ENCODE measurements at regions not wholly inside any gene's neighbourhood (a gene's known extent, or its start where the extent isn't known, plus 50 kb on each side); places are given as distances from the start of the nearest gene placed in this dataset.

GRCh38 chr20:1779567-1779966, 115.6 kb upstream of the SIRPA start:
- peaks cover 4% of the 10 kb centered on the region for H3K4me1 ChIP-seq (ENCODE audit: insufficient read depth, low read length, poor library complexity, severe bottlenecking)
- no peak overlapping the region for H3K4me3 ChIP-seq (ENCODE audit: low read depth, low read length, poor library complexity, severe bottlenecking)
- no peak for TF ChIP-seq EZH2 (IDR thresholded peaks at IDR 0.05; ENCODE audit: borderline replicate concordance, low read depth, low read length, poor library complexity, severe bottlenecking)
- H3K27ac ChIP-seq (ENCODE audit: low read depth, low read length, poor library complexity, severe bottlenecking) = no peak overlapping the region
- H3K9me3 ChIP-seq (ENCODE audit: low read depth, low read length, poor library complexity, severe bottlenecking) = no peaks in the 10 kb centered on the region
- BruUV-seq (replicated peaks) = no TSS peak
- no peaks in the 10 kb centered on the region for H3K36me3 ChIP-seq (ENCODE audit: insufficient read depth, low read length, poor library complexity, severe bottlenecking)
- CTCF ChIA-PET = no interaction called here
- no peak for DNase-seq (ENCODE audit: low spot score)
- POLR2A ChIA-PET (ENCODE audit: low non-redundant PET) = no interaction called here
- H3K27me3 ChIP-seq (replicated peaks; ENCODE audit: insufficient read depth, low read depth, low read length, poor library complexity) = no peaks in the 10 kb centered on the region
- intact Hi-C loops (cut with micrococcal nuclease; ENCODE audit: unreplicated experiment) = loop anchor here (5.0 kb wide), 1 partner anchor 272 kb away; no protein-coding TSS in a partner anchor

GRCh38 chr20:1778338-1778737, 116.9 kb upstream of the SIRPA start:
- intact Hi-C loops (cut with micrococcal nuclease; ENCODE audit: unreplicated experiment) = loop anchor here (5.0 kb wide), 1 partner anchor 271 kb away; no protein-coding TSS in a partner anchor
- Histone ChIP-seq H3K27ac (ENCODE audit: low read depth, low read length, poor library complexity, severe bottlenecking) (no peak overlapping the region), H3K36me3 (ENCODE audit: insufficient read depth, low read length, poor library complexity, severe bottlenecking) (no peaks in the 10 kb centered on the region), H3K27me3 (replicated peaks; ENCODE audit: insufficient read depth, low read depth, low read length, poor library complexity) (no peaks in the 10 kb centered on the region), H3K4me3 (ENCODE audit: low read depth, low read length, poor library complexity, severe bottlenecking) (no peak overlapping the region), H3K4me1 (ENCODE audit: insufficient read depth, low read length, poor library complexity, severe bottlenecking) (peaks cover 4% of the 10 kb centered on the region), H3K9me3 (ENCODE audit: low read depth, low read length, poor library complexity, severe bottlenecking) (no peaks in the 10 kb centered on the region)
- no TSS peak for BruUV-seq (replicated peaks)
- DNase-seq (ENCODE audit: low spot score) = no peak
- ChIA-PET POLR2A (ENCODE audit: low non-redundant PET) (no interaction called here), CTCF (no interaction called here)
- TF ChIP-seq, protein P1, sequence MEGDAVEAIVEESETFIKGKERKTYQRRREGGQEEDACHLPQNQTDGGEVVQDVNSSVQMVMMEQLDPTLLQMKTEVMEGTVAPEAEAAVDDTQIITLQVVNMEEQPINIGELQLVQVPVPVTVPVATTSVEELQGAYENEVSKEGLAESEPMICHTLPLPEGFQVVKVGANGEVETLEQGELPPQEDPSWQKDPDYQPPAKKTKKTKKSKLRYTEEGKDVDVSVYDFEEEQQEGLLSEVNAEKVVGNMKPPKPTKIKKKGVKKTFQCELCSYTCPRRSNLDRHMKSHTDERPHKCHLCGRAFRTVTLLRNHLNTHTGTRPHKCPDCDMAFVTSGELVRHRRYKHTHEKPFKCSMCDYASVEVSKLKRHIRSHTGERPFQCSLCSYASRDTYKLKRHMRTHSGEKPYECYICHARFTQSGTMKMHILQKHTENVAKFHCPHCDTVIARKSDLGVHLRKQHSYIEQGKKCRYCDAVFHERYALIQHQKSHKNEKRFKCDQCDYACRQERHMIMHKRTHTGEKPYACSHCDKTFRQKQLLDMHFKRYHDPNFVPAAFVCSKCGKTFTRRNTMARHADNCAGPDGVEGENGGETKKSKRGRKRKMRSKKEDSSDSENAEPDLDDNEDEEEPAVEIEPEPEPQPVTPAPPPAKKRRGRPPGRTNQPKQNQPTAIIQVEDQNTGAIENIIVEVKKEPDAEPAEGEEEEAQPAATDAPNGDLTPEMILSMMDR (conservative IDR thresholded peaks at IDR 0.05; ENCODE audit: low read depth, low read length) = no peak
- TF ChIP-seq EZH2 (IDR thresholded peaks at IDR 0.05; ENCODE audit: borderline replicate concordance, low read depth, low read length, poor library complexity, severe bottlenecking) = no peak

DNA sequence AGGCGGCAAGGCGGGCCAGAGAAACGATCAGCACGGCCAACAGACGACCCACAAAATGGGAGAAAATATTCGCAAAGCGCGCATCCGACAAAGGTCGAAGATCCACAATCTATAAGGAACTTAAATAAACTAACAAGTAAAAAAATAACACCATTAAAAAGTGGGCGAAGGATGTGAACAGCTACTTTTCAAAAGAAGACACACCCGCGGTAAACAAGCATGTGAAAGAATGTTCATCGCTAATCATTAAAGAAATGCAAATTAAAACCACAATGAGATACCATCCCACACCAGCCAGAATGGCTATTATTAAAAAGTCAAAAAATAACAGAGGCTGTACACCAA, 117.8 kb upstream of the SIRPA start:
- DNase-seq (ENCODE audit: low spot score) = no peak
- no peaks in the 10 kb centered on the region for H3K27me3 ChIP-seq (replicated peaks; ENCODE audit: insufficient read depth, low read depth, low read length, poor library complexity)
- peak overlapping the region; percentile 74 for H3K4me3 ChIP-seq (ENCODE audit: low read depth, low read length, poor library complexity, severe bottlenecking)
- ChIA-PET POLR2A (ENCODE audit: low non-redundant PET) (interaction anchor here (0.6 to 0.7 kb wide), 3 partner anchors 11 to 255 kb away, joined by 5 to 6 read pairs (median 5); no protein-coding TSS in a partner anchor), CTCF (interaction anchor here (0.6 to 1.4 kb wide), 10 partner anchors 9 to 820 kb away, joined by 3 to 14 read pairs (median 4); no protein-coding TSS in a partner anchor)
- H3K27ac ChIP-seq (ENCODE audit: low read depth, low read length, poor library complexity, severe bottlenecking) = peak overlapping the region; percentile 62
- no peaks in the 10 kb centered on the region for H3K36me3 ChIP-seq (ENCODE audit: insufficient read depth, low read length, poor library complexity, severe bottlenecking)
- BruUV-seq (replicated peaks) = no TSS peak
- intact Hi-C loops (cut with micrococcal nuclease; ENCODE audit: unreplicated experiment) = loop anchor here (5.0 kb wide), 1 partner anchor 270 kb away; no protein-coding TSS in a partner anchor
- no peak for TF ChIP-seq EZH2 (IDR thresholded peaks at IDR 0.05; ENCODE audit: borderline replicate concordance, low read depth, low read length, poor library complexity, severe bottlenecking)
- TF ChIP-seq, protein P1 (conservative IDR thresholded peaks at IDR 0.05; ENCODE audit: low read depth, low read length) = no peak
- H3K9me3 ChIP-seq (ENCODE audit: low read depth, low read length, poor library complexity, severe bottlenecking) = no peaks in the 10 kb centered on the region
- peaks cover 4% of the 10 kb centered on the region for H3K4me1 ChIP-seq (ENCODE audit: insufficient read depth, low read length, poor library complexity, severe bottlenecking)
